Heart left ventricle (tissue), 16 donors: ENCODE measurements at regions not wholly inside any gene's neighbourhood (a gene's known extent, or its start where the extent isn't known, plus 50 kb on each side); places are given as distances from the start of the nearest gene placed in this dataset.

Source experiments
- ATAC-seq, 4 donors: fragments of 200-7000 bp; cut with Tn5 transposase; one replicate each; pipeline ENCODE4 v1.9.1; 2020 to 2022; ENCODE audit warnings: moderate library complexity in 4 of 4, mild to moderate bottlenecking in 3 of 4, moderate number of reproducible peaks in 1 of 4
- DNase-seq, 5 donors: peaks; one replicate each; pipeline ENCODE4 v3.0.0-alpha.2; 2020
- H3K27ac ChIP-seq, 12 donors: fragments of 200-600 bp; sonication (generic) in 4 of 12; one replicate each; pipeline versions ENCODE4 v1.5.0 to v1.8.0; 2016 to 2022; ENCODE audit warnings: mild to moderate bottlenecking in 2 of 12
- H3K27me3 ChIP-seq, 9 donors: fragments of 200-600 bp; sonication (generic) in 2 of 9; one replicate each; pipeline versions ENCODE4 v1.5.1 to v1.8.0; 2016 to 2022; ENCODE audit warnings: mild to moderate bottlenecking in 3 of 9
- H3K36me3 ChIP-seq, 9 donors: fragments of 200-600 bp; sonication (generic) in 2 of 9; one replicate each; pipeline versions ENCODE4 v1.5.0 to v1.8.0; 2018 to 2022; ENCODE audit warnings: mild to moderate bottlenecking in 2 of 9
- H3K4me1 ChIP-seq, 12 donors: fragments of 200-600 bp; sonication (generic) in 4 of 12; one replicate each; pipeline versions ENCODE4 v1.5.0 to v1.8.0; 2016 to 2022; ENCODE audit warnings: mild to moderate bottlenecking in 3 of 12
- H3K4me3 ChIP-seq, 12 donors: fragments of 200-600 bp; sonication (generic) in 4 of 12; one replicate each; pipeline versions ENCODE4 v1.5.0 to v1.8.0; 2017 to 2022; ENCODE audit warnings: mild to moderate bottlenecking in 9 of 12, moderate library complexity in 4 of 12
- H3K9me3 ChIP-seq, 12 donors: fragments of 200-600 bp; sonication (generic) in 4 of 12; one replicate each; pipeline versions ENCODE4 v1.5.0 to v1.8.0; 2016 to 2022; ENCODE audit warnings: mild to moderate bottlenecking in 1 of 12
- POLR2A ChIP-seq, 2 donors: fragments of 450-650 bp; IDR thresholded peaks; one replicate each; pipeline ENCODE4 v1.6.1; 2017; ENCODE audit warnings: antibody characterized with exemption in 2 of 2, mild to moderate bottlenecking in 2 of 2, moderate library complexity in 2 of 2
- WGBS, 4 donors: extraction: QIAGEN DNeasy Blood & Tissue Kit in 2 of 4; methylation state at CpG; one replicate each; pipeline versions ENCODE4 v1.1.5 to v1.1.7; 2013 to 2018; 5-methylcytosine and 5-hydroxymethylcytosine counted together
- intact Hi-C, 10 donors: fragments of 100-400 bp; cut with DNase I; formaldehyde crosslinking; loops; one replicate each; pipeline versions ENCODE4 v1.11.1 to v1.14.2; 2022
- TF ChIP-seq, protein P1 (sequence below), 12 donors: fragments of 200-600 bp; sonication (generic) in 4 of 12; IDR thresholded peaks; one replicate each; pipeline versions ENCODE4 v1.5.0 to v1.8.0; 2018 to 2022; ENCODE audit warnings: antibody characterized with exemption in 12 of 12, mild to moderate bottlenecking in 5 of 12
- donor health status: ischemic (EF 13 %, LVEDD 7.1; RV severe dilation, severe dysfunction).
- donor health status: healthy with polysubstance abuse.
- donor health status: DM: no; HTN: yes; CAD: no.
- donor health status: DM: no; HTN: no; CAD: no.
- donor health status: ischemic (EF 25% LVEDD 6.9; RV normal size, moderate dysfunction).
- donor health status: ischemic (EF 25% LVEDD 5.7; RV mildly dilated, moderate dysfunction).
- donor health status: healthy.
- donor health status: DM: yes; HTN: yes; CAD: no.
- donor health status: ischemic (EF 35%, LVEDD 5.7; RV mildly dilated, moderate dysfunction).
- donor health status: nonischemic (EF 11% LVEDD 7.7; RV severe dilation, severe dysfunction).
- donor health status: DM: yes; HTN: yes; CAD: no.
- donor health status: PGD.
- donor health status: ischemic (EF 29% LVEDD 5.4; RV normal size, mild dysfunction).
- donor health status: nonischemic (EF 23%, LVEDD 6.1; RV moderate dilation, normal function).

DNA sequence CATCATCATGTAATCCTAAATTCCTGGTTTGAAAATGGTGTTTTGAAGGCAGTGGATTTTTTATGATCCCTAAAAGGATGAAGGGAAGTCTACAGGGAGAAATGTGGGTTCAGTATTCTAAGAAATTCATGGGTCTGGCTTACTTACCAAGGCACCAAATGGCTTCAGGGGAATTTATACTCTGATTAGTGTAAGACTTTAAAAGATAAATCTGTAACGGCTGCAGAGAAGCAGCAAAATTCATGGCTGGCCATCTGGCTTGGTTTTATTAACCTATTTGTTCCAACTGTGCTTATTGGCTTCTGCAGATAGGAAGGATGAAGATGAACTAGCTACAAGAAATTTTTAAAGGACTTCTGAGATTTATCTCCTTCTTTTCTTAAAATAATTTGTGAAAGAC is 222.8 kb downstream of the TENT4A start:
- ATAC-seq, result no peak

DNA sequence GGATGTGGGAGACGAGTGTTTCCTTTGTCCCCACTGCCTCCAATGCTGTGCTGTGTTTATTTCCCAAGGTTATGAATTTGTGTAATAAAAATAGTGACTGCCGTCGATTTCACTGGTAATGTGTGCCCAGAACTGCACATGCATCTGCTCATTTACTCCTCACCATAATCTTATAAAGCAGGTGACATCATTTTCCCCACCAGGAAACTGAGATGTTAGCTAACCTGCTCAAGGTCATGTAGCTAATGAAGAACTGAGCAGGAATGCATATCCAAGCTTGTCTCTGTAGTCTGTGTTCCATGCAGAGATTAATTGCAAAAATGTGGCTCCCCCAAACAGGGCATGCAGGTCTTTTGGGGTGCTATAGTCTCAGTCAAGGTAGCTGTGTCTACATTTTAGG is 224.4 kb downstream of the TENT4A start:
- DNase-seq, result no peak
- H3K4me3 ChIP-seq, result no peak overlapping the region

More for the DNA sequence above, 222.8 kb downstream of the TENT4A start:
- Histone ChIP-seq H3K4me3 (no peak overlapping the region), H3K9me3 (no peaks in the 10 kb centered on the region), H3K27me3 (peaks cover 0 to 7% (median 0%) of the 10 kb centered on the region in 9 donors), H3K27ac (no peak overlapping the region), H3K4me1 (peaks cover 0 to 6% (median 0%) of the 10 kb centered on the region in 12 donors), H3K36me3 (no peaks in the 10 kb centered on the region)
- no peak for TF ChIP-seq POLR2A (IDR thresholded peaks at IDR 0.05)
- TF ChIP-seq, protein P1, sequence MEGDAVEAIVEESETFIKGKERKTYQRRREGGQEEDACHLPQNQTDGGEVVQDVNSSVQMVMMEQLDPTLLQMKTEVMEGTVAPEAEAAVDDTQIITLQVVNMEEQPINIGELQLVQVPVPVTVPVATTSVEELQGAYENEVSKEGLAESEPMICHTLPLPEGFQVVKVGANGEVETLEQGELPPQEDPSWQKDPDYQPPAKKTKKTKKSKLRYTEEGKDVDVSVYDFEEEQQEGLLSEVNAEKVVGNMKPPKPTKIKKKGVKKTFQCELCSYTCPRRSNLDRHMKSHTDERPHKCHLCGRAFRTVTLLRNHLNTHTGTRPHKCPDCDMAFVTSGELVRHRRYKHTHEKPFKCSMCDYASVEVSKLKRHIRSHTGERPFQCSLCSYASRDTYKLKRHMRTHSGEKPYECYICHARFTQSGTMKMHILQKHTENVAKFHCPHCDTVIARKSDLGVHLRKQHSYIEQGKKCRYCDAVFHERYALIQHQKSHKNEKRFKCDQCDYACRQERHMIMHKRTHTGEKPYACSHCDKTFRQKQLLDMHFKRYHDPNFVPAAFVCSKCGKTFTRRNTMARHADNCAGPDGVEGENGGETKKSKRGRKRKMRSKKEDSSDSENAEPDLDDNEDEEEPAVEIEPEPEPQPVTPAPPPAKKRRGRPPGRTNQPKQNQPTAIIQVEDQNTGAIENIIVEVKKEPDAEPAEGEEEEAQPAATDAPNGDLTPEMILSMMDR (IDR thresholded peaks at IDR 0.05), result no peak
- WGBS, 4 donors, result 50 to 62% (median 58%) methylated on average over 1 of the region's 1 CpG
- no peak for DNase-seq
- intact Hi-C loops, result no loop called here

DNA sequence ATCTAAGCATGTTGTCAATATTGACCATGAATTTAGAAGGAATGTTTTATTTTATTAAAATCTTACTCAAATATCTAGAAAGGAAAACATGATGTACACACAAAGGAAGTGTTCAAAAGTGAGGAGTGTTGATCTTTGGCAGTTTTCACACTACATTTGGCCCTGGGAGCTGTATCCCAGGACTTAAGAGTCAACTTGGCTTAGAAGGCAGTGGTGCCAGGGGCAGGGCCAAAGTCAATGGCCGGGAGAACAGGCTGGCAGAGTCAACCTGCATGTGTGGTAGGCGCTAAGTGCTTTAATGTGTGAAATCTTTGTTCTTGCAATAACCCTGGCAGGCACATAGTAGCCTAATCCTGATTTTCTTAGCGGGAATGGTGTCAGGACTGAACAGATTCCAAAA is 228.4 kb downstream of the TENT4A start:
- WGBS, 4 donors, result 56 to 69% (median 59%) methylated on average over 3 of the region's 3 CpGs
- ATAC-seq (no peak), DNase-seq (no peak)
- Histone ChIP-seq H3K9me3 (no peaks in the 10 kb centered on the region), H3K4me3 (no peak overlapping the region), H3K27ac (no peak overlapping the region), H3K36me3 (no peaks in the 10 kb centered on the region), H3K4me1 (peaks cover 0 to 6% (median 0%) of the 10 kb centered on the region in 12 donors), H3K27me3 (peaks cover 0 to 1% (median 0%) of the 10 kb centered on the region in 9 donors)
- intact Hi-C loops, result no loop called here
- no peak for TF ChIP-seq POLR2A (IDR thresholded peaks at IDR 0.05)
- TF ChIP-seq, protein P1 (IDR thresholded peaks at IDR 0.05), result no peak

More for the DNA sequence above, 224.4 kb downstream of the TENT4A start:
- Histone ChIP-seq H3K36me3 (no peaks in the 10 kb centered on the region), H3K4me1 (peaks cover 0 to 6% (median 0%) of the 10 kb centered on the region in 12 donors), H3K9me3 (no peaks in the 10 kb centered on the region), H3K27me3 (peaks cover 0 to 7% (median 0%) of the 10 kb centered on the region in 9 donors), H3K27ac (no peak overlapping the region)
- TF ChIP-seq POLR2A (IDR thresholded peaks at IDR 0.05), result no peak
- TF ChIP-seq, protein P1 (IDR thresholded peaks at IDR 0.05), result no peak
- WGBS, 4 donors, result 35 to 61% (median 43%) methylated on average over 3 of the region's 3 CpGs
- no peak for ATAC-seq
- intact Hi-C loops, result no loop called here

- TF ChIP-seq POLR2A (IDR thresholded peaks at IDR 0.05), result no peak
- TF ChIP-seq, protein P1 (IDR thresholded peaks at IDR 0.05), result no peak
- no peaks in the 10 kb centered on the region for H3K36me3 ChIP-seq
- DNase-seq (no peak), ATAC-seq (no peak)
- H3K4me1 ChIP-seq, result no peaks in the 10 kb centered on the region
- intact Hi-C loops, result no loop called here
- no peak overlapping the region for H3K4me3 ChIP-seq
- H3K27ac ChIP-seq, result no peak overlapping the region
- H3K27me3 ChIP-seq, result no peaks in the 10 kb centered on the region
- WGBS, 4 donors, result 76 to 86% (median 81%) methylated on average over 11 of the region's 11 CpGs
- H3K9me3 ChIP-seq, result no peaks in the 10 kb centered on the region
These were observed 230.2 kb downstream of the TENT4A start for GRCh38 chr5:6943197-6944112.
